NCI-H748 (cell line): ENCODE measurements at regions not wholly inside any gene's neighbourhood (a gene's known extent, or its start where the extent isn't known, plus 50 kb on each side); places are given as distances from the start of the nearest gene placed in this dataset.
A peak's percentile ranks its signal among the peaks of the same experiment; 100 is the strongest.
"Not testable (repeated sequence)": the region's sequence is repeated elsewhere in the genome, so short reads cannot be mapped to it uniquely, and the experiment has no call there.

Experiments
- DNase-seq: peaks from one replicate; lab custom pipeline; 2025; ENCODE audit not compliant: unreplicated experiment; lab: John Stamatoyannopoulos, UW

DNA sequence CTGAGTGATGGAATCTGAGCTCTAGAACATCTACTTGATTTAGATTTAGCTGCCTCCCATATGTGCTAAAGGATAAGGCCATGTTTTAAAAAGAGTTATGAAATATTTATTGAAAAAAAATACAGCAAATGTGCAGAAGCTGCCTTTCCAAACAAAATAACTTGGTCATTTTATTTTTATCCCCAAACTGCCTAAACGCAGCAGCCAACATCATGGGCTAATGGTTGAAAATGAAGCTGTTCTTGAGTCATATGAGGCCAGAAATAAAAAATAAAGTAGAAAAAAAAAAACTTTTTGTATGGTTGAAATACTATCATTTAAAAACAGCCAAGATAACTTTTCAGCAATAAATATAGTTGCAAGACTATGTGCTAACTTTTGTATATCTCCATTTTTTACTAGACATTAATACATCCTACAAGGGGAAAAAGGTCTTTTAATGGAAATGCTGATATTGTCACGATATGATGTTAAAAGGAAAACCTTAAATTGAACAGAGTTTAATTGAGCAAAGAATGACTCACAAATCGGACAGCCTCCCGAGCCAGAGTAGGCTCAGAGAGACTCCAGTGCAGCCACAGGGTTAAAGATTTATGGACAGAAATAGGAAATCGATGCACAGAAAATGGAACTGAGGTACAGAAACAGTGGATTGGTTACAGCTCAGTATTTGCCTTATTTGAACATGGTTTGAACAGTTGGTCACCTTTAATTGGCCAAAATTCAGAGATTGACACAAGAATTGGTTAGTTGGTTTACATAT lies 305.8 kb downstream of the MDFIC start:
- DNase-seq, result no peak

DNA sequence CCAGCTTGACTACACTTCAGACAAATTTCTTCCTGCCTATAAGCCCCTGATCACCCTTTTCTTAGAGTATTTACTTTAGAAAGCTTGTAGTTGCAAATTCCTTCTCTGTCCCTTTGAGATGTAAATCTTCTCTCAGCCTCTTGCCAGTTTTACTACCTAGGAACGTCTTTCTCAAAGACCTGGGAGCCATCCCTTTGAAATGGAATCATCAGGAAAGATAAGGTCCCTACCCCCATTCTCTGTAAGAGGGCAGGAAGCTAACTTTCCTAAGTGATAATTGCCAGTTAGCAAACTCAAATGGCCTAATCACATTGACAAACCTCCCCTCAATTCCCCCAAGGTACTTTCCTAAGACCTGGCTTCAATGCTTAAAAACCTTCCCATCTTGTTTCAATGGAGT lies 304.5 kb downstream of the MDFIC start:
- DNase-seq, result no peak

DNA sequence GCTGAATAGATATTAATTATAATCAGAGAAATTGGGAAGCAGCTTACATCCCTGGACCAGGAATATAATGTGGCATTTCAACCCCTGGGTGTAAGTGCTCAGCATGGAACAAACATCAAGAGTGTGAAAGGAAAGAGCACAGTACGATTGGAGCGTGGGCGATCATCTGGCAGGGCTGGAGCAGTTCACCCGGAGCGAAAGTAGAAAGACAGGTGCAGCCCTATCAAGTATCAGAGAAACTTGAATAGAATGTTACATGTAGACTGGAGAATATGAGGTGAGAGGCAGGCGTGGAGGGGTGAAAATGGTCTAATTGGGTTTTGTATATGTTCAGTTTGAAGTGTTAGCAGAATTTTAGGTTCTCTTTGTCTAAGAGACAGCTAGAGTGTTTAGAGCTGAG lies 303.0 kb downstream of the MDFIC start:
- DNase-seq, result peak; percentile 12

DNA sequence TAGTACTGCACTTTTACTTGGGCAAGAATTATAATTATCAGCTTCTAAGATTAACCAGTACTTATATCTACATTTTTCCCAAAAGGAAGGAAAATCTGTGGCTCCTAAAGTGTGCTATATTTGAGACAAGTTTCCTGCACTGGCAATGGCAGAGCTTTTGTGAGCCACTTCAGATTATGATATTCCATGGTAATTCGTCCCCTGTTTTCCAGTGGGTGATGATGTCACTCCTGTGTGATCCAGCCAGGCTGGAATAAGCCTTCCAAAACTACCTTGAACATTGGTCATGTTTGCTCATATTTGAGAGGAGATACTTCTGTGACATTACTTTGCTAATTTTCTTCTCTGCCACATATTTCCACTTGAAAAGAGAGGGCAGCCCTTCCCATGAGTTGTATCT lies 302.1 kb downstream of the MDFIC start:
- DNase-seq, result peak; percentile 57

DNA sequence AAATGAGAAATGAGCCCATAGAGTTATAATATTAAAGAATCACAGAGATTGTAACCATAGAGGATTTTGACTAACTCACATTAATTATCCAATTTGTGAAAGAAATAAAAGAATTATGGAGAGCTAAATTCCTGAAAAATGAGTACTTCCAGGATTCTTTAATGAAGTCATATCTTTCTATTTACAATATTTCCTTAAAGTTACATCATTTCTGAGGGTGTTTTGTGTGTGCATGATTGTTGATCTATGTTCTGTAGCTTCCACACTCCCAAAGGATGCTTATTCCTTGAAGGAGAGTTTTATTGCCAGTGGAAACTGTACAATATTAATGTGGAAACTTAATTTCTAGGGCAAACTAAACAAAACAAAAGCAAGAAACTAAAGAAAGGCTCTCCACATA lies 299.6 kb downstream of the MDFIC start:
- DNase-seq, result no peak

DNA sequence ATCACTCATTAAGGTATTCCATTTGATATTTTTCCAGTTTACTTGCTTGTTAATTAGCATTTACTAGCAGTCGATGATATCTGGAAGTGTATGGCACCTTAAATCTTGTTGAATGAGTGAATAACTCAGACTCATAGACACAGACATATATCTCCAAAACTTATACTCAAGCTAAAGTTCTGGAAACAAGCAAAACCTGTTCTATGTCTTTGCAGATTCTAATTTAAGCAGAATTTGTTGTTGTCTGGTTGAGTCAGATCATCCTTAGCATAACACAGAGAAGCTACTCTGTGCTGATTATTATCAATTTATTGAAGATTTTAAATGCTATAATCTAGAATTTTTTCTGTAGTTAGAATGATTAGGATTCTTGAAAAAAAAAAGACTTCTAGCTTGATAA lies 296.2 kb downstream of the MDFIC start:
- no peak for DNase-seq

DNA sequence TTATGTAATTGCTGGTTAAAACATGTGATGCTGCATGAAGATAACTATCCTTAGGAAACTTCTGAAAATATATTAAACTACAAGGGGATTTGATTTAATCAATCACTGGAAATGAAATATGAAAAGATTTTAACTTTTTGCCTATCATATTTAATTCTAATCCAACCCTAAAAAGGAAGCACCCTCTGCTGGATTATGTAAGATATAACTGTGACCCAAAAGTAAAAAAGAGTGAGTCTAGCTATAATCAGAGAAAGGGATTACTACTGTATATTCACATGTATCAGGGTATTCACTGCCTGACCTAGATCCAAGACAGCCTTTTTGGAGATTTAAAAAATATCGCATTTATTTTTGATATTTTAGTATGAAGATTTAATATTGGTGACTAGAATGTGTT lies 295.5 kb downstream of the MDFIC start:
- no peak for DNase-seq

DNA sequence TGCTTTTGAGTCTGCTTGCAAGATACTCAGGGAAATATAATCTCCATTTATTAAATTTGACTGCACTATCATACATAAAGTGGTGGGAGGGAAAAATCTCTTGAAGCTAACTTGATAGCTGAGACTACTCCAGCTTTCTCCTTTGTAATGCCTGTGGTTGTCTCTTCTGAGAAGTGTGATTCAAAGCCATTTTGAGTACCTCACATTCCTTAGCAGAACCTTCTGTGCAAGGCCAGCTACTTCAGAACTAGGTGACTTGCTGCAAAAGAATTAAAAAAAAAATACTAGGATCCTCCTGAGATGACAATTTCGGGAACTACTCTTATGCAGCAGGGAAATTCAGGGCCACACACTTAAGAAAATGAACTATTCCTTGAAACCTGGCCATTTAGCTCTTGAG lies 294.8 kb downstream of the MDFIC start:
- no peak for DNase-seq

DNA sequence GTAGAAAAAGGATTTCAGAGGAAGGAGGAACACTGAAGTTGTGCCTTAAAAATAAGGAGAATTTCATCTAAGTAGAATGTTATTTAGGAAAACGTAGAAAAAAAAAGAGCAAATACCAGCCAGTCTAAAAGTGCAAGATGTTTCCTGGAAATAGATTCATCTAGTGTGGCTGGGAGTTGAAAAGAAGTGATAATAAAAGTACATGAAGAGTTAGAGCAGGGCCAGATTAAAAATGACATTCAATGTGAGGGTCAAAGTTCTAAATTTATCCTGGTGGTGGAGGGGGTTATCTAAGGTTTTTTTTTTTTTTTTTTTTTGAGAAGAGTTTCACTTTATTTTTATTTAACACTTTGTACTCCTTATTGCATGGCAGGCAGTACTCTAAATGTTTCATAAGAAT lies 289.3 kb downstream of the MDFIC start:
- DNase-seq, result no peak

DNA sequence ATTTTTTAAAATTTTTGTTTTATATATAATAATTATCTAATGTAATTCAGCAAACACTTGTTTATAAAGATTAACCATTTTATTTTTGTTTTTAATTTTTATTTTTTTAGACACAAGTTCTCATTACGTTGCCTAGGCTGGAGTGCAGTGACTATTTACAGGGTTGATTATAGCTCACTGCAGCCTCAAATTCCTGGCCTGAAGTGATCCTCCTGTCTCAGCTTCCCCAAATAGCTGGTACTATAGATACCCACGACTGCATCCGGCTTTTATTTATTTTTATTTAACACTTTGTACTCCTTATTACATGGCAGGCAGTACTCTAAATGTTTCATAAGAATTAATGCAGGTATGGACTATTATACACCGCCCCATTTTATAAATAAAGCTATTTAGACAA lies 288.7 kb downstream of the MDFIC start:
- DNase-seq, result no peak

DNA sequence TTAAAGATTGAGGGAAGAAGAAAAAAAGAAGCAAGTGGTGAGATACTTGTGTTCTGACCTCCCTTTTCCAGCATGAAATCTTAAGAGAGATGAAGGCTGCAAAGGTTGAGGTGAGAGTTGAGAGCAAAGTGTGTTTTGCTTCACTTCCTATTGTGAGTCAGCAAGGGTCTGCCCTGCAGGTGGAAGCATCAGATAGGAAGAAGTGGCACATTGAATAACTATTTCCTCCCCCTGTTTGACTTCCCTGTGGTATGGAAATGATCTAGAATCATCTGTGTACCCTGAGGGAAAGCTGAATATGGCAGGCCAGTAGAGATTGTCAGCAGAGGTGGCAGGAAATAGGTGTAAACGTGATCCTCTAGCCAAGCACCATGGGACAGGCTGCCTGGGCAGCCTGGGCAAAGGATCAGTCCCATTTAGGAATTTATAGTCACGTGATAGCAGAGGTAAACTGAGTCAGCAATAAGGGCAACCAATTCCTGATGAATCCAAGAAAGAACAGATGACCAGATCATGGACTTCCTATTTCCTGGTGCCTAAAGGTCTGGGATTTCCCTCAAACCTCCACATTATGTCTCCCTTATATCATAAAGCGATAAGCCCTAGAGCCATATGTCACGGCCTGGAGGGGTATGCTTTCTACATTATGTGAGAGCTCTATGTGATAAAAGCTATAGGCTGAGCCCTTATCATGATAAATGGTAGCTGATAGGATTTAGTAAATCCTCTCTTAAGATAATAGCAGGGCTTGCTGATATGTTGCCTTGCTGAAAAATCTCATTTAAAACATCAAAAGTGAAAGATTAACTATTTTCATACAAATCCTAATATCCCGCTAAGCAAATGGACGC lies 287.0 kb downstream of the MDFIC start:
- no peak for DNase-seq

DNA sequence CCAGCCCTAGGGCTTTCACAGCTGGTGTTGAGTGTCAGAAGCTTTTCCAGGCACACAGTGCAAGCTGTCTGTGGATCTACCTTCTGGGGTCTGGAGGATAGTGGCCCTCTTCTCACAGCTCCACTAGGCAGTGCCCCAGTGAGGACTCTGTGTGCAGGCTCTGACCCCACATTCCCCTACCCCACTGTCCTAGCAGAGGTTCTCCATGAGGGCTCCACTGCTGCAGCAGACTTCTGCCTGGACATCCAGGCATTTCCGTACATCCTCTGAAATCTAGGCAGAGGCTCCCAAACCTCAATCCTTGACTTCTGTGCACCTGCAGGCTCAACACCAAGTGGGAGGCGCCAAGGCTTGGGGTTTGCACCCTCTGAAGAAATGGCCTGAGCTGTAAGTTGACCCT lies 284.5 kb downstream of the MDFIC start:
- not testable (repeated sequence) for DNase-seq

DNA sequence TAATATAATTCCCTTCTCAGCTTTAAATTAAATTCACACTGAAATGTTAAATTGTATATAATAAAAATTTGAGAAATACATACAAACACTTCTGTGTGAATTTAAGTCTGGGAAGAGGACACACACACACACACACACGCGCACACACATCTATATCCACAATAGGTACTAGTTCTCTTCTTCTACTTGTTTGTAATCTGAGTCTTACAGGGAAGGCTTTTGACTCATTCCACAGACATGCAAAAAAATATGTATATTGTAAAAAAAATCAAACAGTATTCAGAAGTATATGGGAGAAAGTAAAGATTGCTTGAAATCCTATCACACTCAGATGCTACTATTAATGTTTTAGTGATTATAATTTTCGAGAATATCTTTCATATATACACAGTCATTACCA lies 276.2 kb downstream of the MDFIC start:
- no peak for DNase-seq

DNA sequence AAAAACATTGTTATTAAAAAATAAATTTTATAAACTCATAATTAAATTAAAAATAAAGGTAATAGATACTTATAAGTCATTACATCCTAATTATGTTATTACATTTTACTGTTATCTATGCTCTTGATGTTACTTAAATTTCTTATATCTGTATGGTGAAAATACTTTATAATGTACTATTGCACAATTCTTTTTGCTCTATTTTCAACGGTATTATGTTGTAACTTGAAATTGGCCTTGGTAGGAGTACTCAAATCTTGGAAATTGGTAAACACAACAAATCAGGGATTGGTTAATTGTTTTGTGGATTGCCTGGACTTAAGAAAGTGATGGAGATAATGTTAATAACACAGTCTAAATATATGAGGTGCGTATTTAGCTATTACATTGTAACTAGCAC lies 273.3 kb downstream of the MDFIC start:
- no peak for DNase-seq

DNA sequence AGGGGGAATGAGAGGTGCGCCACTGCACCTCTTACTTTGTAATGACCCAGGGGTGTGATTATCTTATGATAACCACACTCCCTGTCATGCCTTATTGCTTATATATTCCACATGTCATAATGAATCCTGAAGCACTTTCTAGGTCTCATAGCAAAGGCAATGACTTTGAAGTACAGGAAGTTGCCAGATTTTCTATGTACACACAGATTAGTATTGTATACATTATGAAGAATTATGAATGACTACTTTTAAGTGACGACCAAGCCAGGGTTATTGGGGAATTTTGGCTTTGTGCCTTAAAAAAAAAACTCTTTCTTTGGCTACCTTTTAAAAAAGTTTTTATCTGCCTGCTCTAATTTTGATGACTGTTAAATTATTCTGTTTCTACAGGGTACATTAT lies 269.6 kb downstream of the MDFIC start:
- no peak for DNase-seq

DNA sequence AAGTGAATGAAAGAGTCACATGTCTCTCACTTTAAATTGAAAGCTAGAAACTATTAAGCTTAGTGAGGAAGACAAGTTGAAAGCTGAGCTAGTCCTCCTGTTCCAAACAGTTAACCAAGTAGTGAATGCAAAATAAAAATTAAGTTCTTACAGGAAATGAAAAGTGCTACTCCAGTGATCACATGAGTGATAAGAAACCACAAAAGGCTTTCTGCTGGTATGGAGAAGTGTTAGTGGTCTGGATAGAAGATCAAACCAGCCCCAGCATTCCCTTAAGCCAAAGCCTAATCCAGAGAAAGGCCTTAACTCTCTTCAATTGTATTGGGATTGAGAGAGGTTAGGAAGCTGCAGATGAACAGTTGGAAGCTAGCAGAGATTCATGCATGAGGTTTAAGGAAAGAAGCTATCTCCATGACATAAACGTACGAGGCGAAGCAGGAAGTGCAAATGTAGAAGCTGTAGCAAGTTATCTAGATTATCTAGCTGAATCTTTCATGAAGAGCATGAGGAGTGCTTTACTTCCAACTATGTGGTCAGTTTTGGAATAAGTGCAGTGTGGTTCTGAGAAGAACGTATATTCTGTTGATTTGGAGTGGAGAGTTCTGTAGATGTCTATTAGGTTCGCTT lies 261.6 kb downstream of the MDFIC start:
- DNase-seq, result no peak

DNA sequence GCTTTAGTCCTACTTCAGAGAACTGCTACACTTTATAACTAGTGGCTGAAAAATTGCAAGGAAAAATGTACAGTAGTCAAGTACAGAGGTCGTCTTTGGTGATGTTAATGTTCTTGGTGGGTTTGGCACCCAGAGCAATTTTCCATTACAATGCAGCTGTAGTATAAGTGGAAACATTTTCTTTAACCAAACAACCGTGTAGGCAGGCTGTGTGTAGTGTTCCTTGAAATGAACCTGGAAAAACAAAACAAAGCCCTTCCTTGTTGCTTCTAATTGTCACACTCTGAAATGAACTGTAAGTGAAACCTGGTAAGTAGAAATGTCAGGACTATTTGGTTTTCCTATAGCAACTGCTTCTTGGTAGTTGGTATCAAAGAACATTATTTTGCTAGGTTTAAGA lies 256.9 kb downstream of the MDFIC start:
- peak; percentile 42 for DNase-seq

DNA sequence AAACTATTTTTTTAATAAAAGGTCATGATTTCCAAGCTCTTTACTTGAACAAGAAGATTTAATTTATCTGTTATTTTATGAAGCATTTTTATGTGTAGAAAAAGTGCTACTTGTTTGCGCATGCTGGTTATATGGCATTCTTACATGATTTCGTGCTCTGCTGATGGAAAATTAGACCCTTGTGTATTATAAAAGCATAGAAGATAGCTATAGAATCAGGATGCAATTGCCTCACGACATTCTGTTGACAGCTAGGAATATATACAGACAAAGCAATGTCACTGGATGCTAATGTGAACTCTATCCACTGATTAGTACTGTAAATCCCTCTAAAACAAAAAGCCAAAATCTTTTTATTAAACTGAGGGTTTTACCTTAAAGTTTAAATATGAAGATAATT lies 255.9 kb downstream of the MDFIC start:
- DNase-seq, result no peak

DNA sequence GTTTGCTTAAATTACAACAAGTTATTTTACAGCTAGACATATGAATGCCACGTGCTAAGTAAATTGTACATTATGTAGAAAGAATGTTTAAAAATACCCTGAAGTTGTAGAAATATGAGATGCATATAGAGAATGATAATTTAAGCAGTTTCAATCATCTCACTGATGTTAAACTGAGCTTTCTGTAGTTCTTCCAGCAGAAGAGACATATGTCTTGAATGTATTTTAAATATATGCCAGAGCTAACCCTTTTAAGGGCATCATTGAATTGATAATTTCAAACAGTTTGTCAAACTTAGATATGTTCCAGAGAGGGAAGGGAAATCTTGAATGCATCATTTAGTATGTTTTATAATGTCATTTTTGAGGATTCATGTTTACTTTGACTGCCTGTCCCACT lies 255.2 kb downstream of the MDFIC start:
- DNase-seq, result no peak

DNA sequence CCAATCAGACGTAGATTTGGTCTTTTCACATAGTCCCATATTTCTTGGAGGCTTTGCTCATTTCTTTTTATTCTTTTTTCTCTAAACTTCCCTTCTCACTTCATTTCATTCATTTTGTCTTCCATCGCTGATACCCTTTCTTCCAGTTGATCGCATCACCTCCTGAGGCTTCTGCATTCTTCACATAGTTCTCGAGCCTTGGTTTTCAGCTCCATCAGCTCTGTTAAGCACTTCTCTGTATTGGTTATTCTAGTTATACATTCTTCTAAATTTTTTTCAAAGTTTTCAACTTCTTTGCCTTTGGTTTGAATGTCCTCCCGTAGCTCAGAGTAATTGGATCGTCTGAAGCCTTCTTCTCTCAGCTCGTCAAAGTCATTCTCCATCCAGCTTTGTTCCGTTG lies 250.5 kb downstream of the MDFIC start:
- DNase-seq, result not testable (repeated sequence)

DNA sequence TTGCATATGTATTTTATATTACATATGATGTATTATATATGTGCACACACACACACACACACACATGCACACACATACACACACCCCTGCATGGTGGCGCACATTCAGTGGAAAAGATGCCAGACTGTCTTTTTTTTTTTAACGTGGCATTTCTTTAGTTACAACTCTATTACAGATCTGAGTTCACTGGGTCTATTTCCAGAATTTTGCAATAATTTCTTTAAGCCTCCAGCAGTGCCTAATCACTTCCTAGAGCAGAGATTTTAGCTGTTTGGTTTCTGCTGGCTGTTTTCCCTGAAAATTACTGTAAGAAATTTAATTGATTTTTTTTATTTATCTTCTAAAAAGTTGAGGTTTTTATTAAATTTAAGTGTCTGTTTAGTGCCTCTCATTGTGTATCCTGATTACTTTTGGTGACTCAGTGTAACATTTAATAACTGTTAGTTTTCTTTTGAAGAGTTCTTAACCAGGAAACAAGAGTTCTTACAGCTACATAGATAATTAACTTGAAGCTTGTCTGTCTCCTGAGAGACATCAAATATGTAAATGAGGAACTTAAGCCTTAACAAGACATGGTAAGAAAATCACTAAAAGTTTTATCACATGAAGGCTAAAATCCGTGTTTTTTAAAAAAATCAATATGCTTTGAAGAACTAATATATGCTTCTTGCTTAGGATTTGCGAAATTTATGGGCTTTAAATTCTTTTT lies 232.0 kb downstream of the MDFIC start:
- peak; percentile 68 for DNase-seq
